ENCODE measurements at regions not wholly inside any gene's neighbourhood (a gene's known extent, or its start where the extent isn't known, plus 50 kb on each side); places are given as distances from the start of the nearest gene placed in this dataset.

DNA sequence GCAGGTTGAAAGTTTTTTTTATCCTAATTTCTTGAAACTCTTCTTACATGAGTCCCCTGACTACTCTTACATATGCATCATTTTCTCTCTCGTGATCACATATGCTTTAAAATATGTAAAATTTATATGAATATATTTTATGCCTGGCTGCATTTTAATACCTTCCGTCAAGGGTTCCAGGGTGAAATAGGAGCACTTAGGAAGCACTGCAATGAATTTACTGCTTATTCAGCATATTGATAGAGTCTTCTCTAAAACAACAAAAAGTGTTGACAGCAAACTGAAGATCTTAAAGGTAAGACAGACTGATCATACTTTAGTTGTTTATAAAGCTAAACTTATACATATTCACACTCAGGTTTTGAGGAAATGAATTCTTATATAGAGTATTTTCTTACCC, 1191.6 kb upstream of the CRIM1 start (continued):
- TF ChIP-seq, protein P1, sequence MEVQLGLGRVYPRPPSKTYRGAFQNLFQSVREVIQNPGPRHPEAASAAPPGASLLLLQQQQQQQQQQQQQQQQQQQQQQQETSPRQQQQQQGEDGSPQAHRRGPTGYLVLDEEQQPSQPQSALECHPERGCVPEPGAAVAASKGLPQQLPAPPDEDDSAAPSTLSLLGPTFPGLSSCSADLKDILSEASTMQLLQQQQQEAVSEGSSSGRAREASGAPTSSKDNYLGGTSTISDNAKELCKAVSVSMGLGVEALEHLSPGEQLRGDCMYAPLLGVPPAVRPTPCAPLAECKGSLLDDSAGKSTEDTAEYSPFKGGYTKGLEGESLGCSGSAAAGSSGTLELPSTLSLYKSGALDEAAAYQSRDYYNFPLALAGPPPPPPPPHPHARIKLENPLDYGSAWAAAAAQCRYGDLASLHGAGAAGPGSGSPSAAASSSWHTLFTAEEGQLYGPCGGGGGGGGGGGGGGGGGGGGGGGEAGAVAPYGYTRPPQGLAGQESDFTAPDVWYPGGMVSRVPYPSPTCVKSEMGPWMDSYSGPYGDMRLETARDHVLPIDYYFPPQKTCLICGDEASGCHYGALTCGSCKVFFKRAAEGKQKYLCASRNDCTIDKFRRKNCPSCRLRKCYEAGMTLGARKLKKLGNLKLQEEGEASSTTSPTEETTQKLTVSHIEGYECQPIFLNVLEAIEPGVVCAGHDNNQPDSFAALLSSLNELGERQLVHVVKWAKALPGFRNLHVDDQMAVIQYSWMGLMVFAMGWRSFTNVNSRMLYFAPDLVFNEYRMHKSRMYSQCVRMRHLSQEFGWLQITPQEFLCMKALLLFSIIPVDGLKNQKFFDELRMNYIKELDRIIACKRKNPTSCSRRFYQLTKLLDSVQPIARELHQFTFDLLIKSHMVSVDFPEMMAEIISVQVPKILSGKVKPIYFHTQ (CRISPR knock-in tag; IDR thresholded peaks at IDR 0.05): no peak
- TF ChIP-seq ZNF232 (CRISPR knock-in tag; IDR thresholded peaks at IDR 0.05): no peak

DNA sequence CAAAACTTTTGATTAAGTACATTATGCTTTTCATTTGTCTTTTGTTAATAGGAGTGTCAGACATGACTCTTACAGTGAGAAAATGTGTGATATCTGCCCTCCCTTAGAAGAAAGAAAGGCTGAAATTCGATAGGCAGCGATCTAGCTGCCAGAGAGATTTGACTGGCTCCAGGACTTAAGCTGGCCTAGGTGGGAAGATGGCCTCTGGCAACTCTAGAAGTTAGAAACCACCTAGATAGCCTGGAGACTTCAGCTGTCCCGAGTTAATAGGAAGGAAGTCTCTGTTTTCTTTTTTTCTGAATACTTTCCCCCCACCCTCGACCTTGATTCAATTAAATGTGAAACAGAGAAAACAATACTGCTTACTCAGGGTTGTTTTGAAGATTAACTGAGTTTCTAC, 1194.7 kb upstream of the CRIM1 start:
- H3K27ac Mint-ChIP-seq: no peak overlapping the region
- DNase-seq (ENCODE audit: low spot score) (no peak), ATAC-seq (no peak)
- TF ChIP-seq, protein P2, sequence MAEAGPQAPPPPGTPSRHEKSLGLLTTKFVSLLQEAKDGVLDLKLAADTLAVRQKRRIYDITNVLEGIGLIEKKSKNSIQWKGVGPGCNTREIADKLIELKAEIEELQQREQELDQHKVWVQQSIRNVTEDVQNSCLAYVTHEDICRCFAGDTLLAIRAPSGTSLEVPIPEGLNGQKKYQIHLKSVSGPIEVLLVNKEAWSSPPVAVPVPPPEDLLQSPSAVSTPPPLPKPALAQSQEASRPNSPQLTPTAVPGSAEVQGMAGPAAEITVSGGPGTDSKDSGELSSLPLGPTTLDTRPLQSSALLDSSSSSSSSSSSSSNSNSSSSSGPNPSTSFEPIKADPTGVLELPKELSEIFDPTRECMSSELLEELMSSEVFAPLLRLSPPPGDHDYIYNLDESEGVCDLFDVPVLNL (CRISPR knock-in tag; IDR thresholded peaks at IDR 0.05; ENCODE audit: borderline replicate concordance, low read depth): no peak
- no peak overlapping the region for H3K4me3 Mint-ChIP-seq
- H3K36me3 Mint-ChIP-seq: no peaks in the 10 kb centered on the region
- H3K4me1 Mint-ChIP-seq: no peaks in the 10 kb centered on the region
- 0 out of 2 replicates have a peak, but pooled peaks cover 4% of the 10 kb centered on the region for H3K9me3 Mint-ChIP-seq
- POLR2A ChIA-PET: no interaction called here
- CTCF ChIA-PET: no interaction called here
- no peaks in the 10 kb centered on the region for H3K27me3 Mint-ChIP-seq (ENCODE audit: low read depth)

DNA sequence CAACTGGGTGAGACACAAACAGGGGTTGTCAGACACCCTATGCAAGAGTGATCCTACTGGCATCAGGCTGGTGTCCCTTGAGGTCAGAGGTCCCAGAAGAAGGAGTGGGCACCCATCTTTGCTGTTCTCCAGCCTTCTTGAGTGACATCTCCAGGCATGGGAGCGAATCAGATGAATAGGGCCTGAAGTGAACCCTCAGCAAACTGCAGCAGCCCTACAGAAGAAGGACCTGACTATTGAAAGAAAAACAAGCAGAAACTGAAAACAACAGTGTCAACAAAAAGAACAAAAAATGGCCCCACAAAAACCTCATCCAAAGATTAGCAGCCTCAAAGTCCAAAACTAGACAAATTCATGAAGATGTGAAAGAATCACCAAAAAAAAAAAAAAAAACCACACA, 1229.7 kb upstream of the CRIM1 start:
- ChIA-PET POLR2A (no interaction called here), CTCF (no interaction called here)
- Mint-ChIP-seq H3K4me3 (no peak overlapping the region), H3K27ac (no peak overlapping the region), H3K36me3 (peaks cover 2% of the 10 kb centered on the region; the same call in 1 of the 2 replicates), H3K4me1 (no peaks in the 10 kb centered on the region), H3K9me3 (peaks cover 20% of the 10 kb centered on the region), H3K27me3 (ENCODE audit: low read depth) (no peaks in the 10 kb centered on the region)
- DNase-seq (ENCODE audit: low spot score): no peak
- TF ChIP-seq ESRRA (CRISPR knock-in tag; IDR thresholded peaks at IDR 0.05; ENCODE audit: borderline replicate concordance) (no peak), CBFB (CRISPR knock-in tag; IDR thresholded peaks at IDR 0.05; ENCODE audit: low read depth) (no peak), ZNF396 (CRISPR knock-in tag; IDR thresholded peaks at IDR 0.05; ENCODE audit: borderline replicate concordance) (no peak), NR1H2 (CRISPR knock-in tag; IDR thresholded peaks at IDR 0.05) (no peak), ZNF416 (CRISPR knock-in tag; IDR thresholded peaks at IDR 0.05) (no peak), CREB1 (CRISPR knock-in tag; IDR thresholded peaks at IDR 0.05) (no peak), TCF7 (CRISPR knock-in tag; IDR thresholded peaks at IDR 0.05; ENCODE audit: low read depth) (no peak), ZNF138 (CRISPR knock-in tag; conservative IDR thresholded peaks at IDR 0.05) (no peak), GABPB1 (CRISPR knock-in tag; IDR thresholded peaks at IDR 0.05) (no peak), SMAD3 (CRISPR knock-in tag; IDR thresholded peaks at IDR 0.05; ENCODE audit: borderline replicate concordance) (no peak), CREM (CRISPR knock-in tag; IDR thresholded peaks at IDR 0.05) (no peak)
- TF ChIP-seq, protein P3, sequence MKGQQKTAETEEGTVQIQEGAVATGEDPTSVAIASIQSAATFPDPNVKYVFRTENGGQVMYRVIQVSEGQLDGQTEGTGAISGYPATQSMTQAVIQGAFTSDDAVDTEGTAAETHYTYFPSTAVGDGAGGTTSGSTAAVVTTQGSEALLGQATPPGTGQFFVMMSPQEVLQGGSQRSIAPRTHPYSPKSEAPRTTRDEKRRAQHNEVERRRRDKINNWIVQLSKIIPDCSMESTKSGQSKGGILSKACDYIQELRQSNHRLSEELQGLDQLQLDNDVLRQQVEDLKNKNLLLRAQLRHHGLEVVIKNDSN (CRISPR knock-in tag; IDR thresholded peaks at IDR 0.05): no peak
- TF ChIP-seq, protein P4, sequence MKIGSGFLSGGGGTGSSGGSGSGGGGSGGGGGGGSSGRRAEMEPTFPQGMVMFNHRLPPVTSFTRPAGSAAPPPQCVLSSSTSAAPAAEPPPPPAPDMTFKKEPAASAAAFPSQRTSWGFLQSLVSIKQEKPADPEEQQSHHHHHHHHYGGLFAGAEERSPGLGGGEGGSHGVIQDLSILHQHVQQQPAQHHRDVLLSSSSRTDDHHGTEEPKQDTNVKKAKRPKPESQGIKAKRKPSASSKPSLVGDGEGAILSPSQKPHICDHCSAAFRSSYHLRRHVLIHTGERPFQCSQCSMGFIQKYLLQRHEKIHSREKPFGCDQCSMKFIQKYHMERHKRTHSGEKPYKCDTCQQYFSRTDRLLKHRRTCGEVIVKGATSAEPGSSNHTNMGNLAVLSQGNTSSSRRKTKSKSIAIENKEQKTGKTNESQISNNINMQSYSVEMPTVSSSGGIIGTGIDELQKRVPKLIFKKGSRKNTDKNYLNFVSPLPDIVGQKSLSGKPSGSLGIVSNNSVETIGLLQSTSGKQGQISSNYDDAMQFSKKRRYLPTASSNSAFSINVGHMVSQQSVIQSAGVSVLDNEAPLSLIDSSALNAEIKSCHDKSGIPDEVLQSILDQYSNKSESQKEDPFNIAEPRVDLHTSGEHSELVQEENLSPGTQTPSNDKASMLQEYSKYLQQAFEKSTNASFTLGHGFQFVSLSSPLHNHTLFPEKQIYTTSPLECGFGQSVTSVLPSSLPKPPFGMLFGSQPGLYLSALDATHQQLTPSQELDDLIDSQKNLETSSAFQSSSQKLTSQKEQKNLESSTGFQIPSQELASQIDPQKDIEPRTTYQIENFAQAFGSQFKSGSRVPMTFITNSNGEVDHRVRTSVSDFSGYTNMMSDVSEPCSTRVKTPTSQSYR (CRISPR knock-in tag; IDR thresholded peaks at IDR 0.05): no peak
- TF ChIP-seq, protein P5, sequence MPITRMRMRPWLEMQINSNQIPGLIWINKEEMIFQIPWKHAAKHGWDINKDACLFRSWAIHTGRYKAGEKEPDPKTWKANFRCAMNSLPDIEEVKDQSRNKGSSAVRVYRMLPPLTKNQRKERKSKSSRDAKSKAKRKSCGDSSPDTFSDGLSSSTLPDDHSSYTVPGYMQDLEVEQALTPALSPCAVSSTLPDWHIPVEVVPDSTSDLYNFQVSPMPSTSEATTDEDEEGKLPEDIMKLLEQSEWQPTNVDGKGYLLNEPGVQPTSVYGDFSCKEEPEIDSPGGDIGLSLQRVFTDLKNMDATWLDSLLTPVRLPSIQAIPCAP (CRISPR knock-in tag; IDR thresholded peaks at IDR 0.05): no peak
- TF ChIP-seq, protein P1 (CRISPR knock-in tag; IDR thresholded peaks at IDR 0.05): no peak
- TF ChIP-seq, protein P6, sequence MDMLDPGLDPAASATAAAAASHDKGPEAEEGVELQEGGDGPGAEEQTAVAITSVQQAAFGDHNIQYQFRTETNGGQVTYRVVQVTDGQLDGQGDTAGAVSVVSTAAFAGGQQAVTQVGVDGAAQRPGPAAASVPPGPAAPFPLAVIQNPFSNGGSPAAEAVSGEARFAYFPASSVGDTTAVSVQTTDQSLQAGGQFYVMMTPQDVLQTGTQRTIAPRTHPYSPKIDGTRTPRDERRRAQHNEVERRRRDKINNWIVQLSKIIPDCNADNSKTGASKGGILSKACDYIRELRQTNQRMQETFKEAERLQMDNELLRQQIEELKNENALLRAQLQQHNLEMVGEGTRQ (CRISPR knock-in tag; IDR thresholded peaks at IDR 0.05): no peak
- TF ChIP-seq, protein P7, sequence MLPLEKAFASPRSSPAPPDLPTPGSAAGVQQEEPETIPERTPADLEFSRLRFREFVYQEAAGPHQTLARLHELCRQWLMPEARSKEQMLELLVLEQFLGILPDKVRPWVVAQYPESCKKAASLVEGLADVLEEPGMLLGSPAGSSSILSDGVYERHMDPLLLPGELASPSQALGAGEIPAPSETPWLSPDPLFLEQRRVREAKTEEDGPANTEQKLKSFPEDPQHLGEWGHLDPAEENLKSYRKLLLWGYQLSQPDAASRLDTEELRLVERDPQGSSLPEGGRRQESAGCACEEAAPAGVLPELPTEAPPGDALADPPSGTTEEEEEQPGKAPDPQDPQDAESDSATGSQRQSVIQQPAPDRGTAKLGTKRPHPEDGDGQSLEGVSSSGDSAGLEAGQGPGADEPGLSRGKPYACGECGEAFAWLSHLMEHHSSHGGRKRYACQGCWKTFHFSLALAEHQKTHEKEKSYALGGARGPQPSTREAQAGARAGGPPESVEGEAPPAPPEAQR (CRISPR knock-in tag; IDR thresholded peaks at IDR 0.05): no peak
- ATAC-seq: no peak

Data from WTC11 (cell line).